Activated CD4-positive, alpha-beta T cell treated with anti-CD3 and anti-CD28 coated beads, Interleukin-2, amount 50 U/mL, for 24 hours (primary cell): ENCODE measurements at regions not wholly inside any gene's neighbourhood (a gene's known extent, or its start where the extent isn't known, plus 50 kb on each side); places are given as distances from the start of the nearest gene placed in this dataset.

Source experiments
- DNase-seq, 2 donors: peaks; one replicate each; pipeline ENCODE4 v3.0.0-alpha.2; 2020; ENCODE audit warnings: low read depth in 1 of 2, low spot score in 1 of 2

GRCh38 chr10:130761032-130761575 lies 550.4 kb downstream of the TCERG1L start:
- DNase-seq = no peak

GRCh38 chr10:130761788-130762301 lies 549.7 kb downstream of the TCERG1L start:
- no peak for DNase-seq

- no peak for DNase-seq
Observed at GRCh38 chr10:130762491-130762890, 549.0 kb downstream of the TCERG1L start.

- no peak for DNase-seq
Observed at GRCh38 chr10:130763071-130763470, 548.5 kb downstream of the TCERG1L start.

GRCh38 chr10:130763491-130763890 lies 548.0 kb downstream of the TCERG1L start:
- no peak for DNase-seq

- no peak for DNase-seq
Observed at GRCh38 chr10:130764651-130765050, 546.9 kb downstream of the TCERG1L start.

- DNase-seq = no peak
Observed at GRCh38 chr10:130766071-130766470, 545.5 kb downstream of the TCERG1L start.

GRCh38 chr10:130767116-130767730 lies 544.3 kb downstream of the TCERG1L start:
- DNase-seq = no peak

- DNase-seq = no peak
Observed at GRCh38 chr10:130769146-130770017, 542.1 kb downstream of the TCERG1L start.

GRCh38 chr10:130770018-130770630 lies 541.4 kb downstream of the TCERG1L start:
- DNase-seq = no peak

- DNase-seq = no peak
Observed at GRCh38 chr10:130771491-130771946, 540.0 kb downstream of the TCERG1L start.

GRCh38 chr10:130772056-130772455 lies 539.5 kb downstream of the TCERG1L start:
- no peak for DNase-seq

- DNase-seq = no peak
Observed at GRCh38 chr10:130772676-130773075, 538.8 kb downstream of the TCERG1L start.

- no peak for DNase-seq
Observed at GRCh38 chr10:130773941-130774340, 537.6 kb downstream of the TCERG1L start.

GRCh38 chr10:130774871-130775270 lies 536.6 kb downstream of the TCERG1L start:
- DNase-seq = no peak

- no peak for DNase-seq
Observed at GRCh38 chr10:130775311-130775710, 536.2 kb downstream of the TCERG1L start.

GRCh38 chr10:130776724-130777123 lies 534.8 kb downstream of the TCERG1L start:
- DNase-seq = no peak

GRCh38 chr10:130777507-130778165 lies 533.9 kb downstream of the TCERG1L start:
- DNase-seq = no peak

- DNase-seq = no peak
Observed at GRCh38 chr10:130778166-130778545, 533.4 kb downstream of the TCERG1L start.

- no peak for DNase-seq
Observed at GRCh38 chr10:130780763-130781162, 530.8 kb downstream of the TCERG1L start.

GRCh38 chr10:130781206-130781605 lies 530.3 kb downstream of the TCERG1L start:
- no peak for DNase-seq
